LNCAP (cell line): ENCODE measurements at regions not wholly inside any gene's neighbourhood (a gene's known extent, or its start where the extent isn't known, plus 50 kb on each side); places are given as distances from the start of the nearest gene placed in this dataset.

Experiments used
- TF ChIP-seq, protein P1 (sequence below): fragments of 450-650 bp; IDR thresholded peaks from 2 replicates; pipeline ENCODE4 v1.5.1; 2017; ENCODE audit warnings: mild to moderate bottlenecking

DNA sequence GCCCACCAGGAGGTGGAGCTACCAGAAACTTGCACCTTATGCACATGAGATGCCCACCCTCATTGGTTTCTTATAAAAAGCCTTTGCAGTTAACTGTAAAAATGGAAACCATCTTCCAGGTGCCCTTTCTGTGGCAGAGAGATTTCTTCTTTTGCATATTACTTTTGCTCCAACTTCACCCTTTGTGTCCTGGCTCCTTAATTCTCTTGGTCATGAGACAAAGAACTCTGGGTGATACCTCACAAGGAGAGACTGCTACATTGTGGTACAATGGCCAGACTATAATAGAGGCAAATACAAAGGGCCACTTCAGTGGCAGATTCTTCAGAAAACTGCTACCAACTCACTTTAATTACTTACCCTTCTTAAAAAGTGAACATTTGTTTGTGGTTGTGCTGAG lies 76.4 kb upstream of the PTER start:
- TF ChIP-seq, protein P1, sequence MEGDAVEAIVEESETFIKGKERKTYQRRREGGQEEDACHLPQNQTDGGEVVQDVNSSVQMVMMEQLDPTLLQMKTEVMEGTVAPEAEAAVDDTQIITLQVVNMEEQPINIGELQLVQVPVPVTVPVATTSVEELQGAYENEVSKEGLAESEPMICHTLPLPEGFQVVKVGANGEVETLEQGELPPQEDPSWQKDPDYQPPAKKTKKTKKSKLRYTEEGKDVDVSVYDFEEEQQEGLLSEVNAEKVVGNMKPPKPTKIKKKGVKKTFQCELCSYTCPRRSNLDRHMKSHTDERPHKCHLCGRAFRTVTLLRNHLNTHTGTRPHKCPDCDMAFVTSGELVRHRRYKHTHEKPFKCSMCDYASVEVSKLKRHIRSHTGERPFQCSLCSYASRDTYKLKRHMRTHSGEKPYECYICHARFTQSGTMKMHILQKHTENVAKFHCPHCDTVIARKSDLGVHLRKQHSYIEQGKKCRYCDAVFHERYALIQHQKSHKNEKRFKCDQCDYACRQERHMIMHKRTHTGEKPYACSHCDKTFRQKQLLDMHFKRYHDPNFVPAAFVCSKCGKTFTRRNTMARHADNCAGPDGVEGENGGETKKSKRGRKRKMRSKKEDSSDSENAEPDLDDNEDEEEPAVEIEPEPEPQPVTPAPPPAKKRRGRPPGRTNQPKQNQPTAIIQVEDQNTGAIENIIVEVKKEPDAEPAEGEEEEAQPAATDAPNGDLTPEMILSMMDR: no peak

DNA sequence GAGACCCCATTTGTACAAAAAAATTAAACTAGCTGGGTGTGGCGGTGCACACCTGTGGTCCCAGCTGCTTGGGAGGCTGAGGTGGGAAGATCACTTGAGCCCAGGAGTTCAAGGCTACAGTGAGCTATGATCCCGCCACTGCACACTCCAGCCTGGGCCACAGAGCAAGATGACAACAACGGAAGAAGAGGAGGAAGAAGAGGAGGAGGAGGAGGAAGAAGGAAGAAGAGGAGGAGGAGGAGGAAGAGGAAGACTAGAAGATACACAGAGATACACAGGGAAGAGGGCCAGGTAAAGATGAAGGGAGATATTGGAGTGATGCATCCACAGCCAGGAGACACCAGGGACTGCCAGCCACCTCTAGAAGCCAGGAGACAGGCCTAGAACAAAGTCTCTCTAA lies 75.7 kb upstream of the PTER start:
- TF ChIP-seq, protein P1: no peak

DNA sequence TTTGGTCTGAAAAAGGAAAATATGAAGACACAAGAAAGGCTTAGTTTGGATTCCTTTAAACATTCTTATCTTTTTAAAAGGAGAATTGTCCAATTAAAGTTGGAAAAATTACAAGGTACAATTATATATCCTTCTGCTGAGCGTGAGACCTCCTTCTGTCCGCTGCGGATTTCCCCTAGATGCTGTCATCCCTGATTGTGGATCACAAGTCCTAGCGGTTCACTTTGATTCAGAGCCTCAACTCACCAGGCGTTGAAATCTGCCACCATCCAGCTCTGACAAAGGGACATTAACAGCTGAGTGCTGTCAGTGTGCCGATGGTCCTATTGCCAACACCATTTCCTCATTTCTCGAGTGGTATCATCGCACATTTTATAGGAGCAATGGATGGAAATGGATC lies 73.1 kb upstream of the PTER start:
- TF ChIP-seq, protein P1: no peak

DNA sequence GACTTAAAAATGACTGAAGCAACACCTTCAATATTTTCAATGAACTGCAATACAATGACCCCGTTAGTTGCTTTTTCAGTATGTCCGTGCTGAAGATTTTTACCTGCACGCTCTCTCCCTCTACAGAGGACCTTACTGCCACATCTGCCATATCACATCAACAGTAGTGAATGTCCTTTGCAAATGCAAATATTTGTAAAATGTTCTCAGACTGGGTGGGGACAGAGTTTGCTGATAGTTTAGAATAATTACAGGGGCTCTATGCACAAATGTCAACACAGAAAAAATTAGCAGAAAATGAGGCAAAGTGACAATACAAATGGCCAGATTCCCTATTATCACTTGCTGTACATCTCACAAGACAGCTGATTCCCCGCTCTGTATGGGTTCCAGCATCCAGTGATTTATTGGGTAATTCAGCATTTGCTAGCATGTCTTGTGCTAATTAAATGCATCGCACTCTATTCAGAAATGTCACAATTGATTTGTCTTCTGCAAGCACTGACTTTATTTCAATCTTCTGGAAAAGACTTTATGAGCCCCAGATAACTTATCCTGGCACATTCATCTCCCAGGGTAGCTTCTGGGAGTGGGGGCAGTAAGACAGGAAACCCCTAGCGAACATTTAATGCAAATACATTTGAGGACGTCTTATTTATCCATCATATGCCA lies 69.1 kb upstream of the PTER start:
- TF ChIP-seq, protein P1: no peak

DNA sequence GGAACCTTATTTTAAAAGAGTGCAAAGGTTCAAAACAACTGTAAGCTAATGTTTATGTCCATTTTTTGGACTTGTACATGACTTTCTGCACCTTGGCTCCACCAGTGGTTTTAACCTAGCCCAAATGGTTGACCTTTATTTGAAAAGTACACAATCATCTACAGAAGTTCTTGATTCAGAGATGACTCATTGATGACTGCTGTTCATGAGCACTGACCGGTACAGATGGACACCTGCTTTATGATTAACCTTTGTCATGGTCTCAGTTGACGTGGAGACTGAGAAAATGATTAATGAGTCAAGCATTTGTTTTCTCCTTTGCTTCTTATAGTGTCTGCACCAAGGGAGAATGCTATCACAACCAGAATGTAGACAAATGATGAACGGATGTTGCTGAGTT lies 55.7 kb upstream of the PTER start:
- TF ChIP-seq, protein P1: no peak

DNA sequence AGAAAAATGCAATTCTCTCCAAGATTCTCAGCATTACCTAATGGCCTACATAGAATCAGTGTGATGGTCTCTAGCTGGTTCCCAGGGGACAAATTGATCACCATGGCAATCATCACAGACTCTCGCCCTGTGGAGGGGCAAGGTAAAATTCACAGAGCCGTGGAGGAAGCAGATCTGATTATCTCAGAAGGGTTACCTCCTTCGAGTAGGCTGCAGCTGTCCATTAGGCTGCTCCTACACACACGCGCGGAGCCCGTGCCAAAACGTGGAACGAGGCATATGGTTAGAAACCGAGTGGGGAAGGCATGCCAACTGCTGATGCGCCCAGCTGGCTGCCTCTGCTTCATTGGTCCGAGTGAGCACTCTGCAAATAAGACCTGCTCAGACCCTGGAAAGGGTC lies 52.8 kb upstream of the PTER start:
- TF ChIP-seq, protein P1: no peak

DNA sequence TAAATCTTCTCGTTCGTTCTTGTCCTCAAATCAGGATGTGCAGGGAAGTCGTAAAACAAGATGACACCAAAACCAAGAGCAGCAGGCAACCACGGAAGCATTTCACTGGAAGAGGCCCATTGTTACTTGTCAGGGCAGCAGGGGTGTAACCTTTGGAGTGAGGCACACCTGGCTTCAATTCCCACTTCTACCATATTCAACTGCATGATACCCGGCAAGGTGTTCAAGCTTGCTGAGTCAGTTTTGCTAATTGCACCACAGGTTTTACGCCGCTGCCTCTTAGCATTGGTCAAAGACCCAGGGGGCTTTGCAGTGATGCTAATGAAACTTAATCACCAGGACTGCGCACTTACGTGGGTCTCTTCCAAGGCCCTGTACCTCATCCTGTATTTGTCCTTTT lies 50.0 kb upstream of the PTER start:
- TF ChIP-seq, protein P1: no peak
